ENCODE measurements at regions not wholly inside any gene's neighbourhood (a gene's known extent, or its start where the extent isn't known, plus 50 kb on each side); places are given as distances from the start of the nearest gene placed in this dataset.

- ChIA-PET CTCF (ENCODE audit: partially characterized antibody) (interaction anchor here (0.6 to 3.1 kb wide), 11 partner anchors 9 to 379 kb away, joined by 3 to 14 read pairs (median 3); no protein-coding TSS in a partner anchor), POLR2A (ENCODE audit: partially characterized antibody) (interaction anchor here (1.2 to 1.6 kb wide), 2 partner anchors 22 kb away, joined by 3 to 5 read pairs; no protein-coding TSS in a partner anchor)
- H2AFZ ChIP-seq (ENCODE audit: low read length), result peak overlapping the region; percentile 29; the same call in 1 of the 2 replicates
- TF ChIP-seq BCL11A (IDR thresholded peaks at IDR 0.05; ENCODE audit: low read depth in 2 of 2, low read length in 2 of 2), result no peak
- TF ChIP-seq FOSL1 (IDR thresholded peaks at IDR 0.05; ENCODE audit: insufficient read depth, low read depth, low read length), result no peak
- no peak for TF ChIP-seq ASH2L (IDR thresholded peaks at IDR 0.05; ENCODE audit: low read length)
- TF ChIP-seq ZNF274 (IDR thresholded peaks at IDR 0.05; ENCODE audit: borderline replicate concordance, extremely low read depth, low read length), result no peak
- no peak for TF ChIP-seq RBBP5 (IDR thresholded peaks at IDR 0.05; ENCODE audit: borderline replicate concordance, low read depth, low read length)
- no peak for TF ChIP-seq RFX5 (IDR thresholded peaks at IDR 0.05; ENCODE audit: borderline replicate concordance, low read depth, low read length)
- no peak for TF ChIP-seq CTCF (IDR thresholded peaks at IDR 0.05; ENCODE audit: control extremely low read depth in 1 of 3, insufficient read depth in 1 of 3, low read depth in 1 of 3, low read length in 3 of 3)
- no peak for TF ChIP-seq GABPA (IDR thresholded peaks at IDR 0.05; ENCODE audit: borderline replicate concordance, insufficient read depth, low read length)
- TF ChIP-seq EGR1 (IDR thresholded peaks at IDR 0.05; ENCODE audit: borderline replicate concordance, low read depth, low read length), result no peak
- TF ChIP-seq ATF3 (IDR thresholded peaks at IDR 0.05; ENCODE audit: insufficient read depth, low read depth, low read length), result no peak
Observed at GRCh38 chr2:16127276-16127940, 187.1 kb downstream of the MYCN start.

More at GRCh38 chr2:16127276-16127940, 187.1 kb downstream of the MYCN start:
- no peaks in the 10 kb centered on the region for H3K36me3 ChIP-seq (ENCODE audit: control insufficient read depth in 2 of 4, insufficient read depth in 4 of 4, low read length in 3 of 4)
- H3K4me1 ChIP-seq (replicated peaks in 1 of 4; ENCODE audit: control insufficient read depth in 3 of 4, insufficient read depth in 4 of 4, low read length in 3 of 4), result no peaks in the 10 kb centered on the region; a peak in 2 of 7 replicates
- H3K27me3 ChIP-seq (replicated peaks in 1 of 4; ENCODE audit: control insufficient read depth in 3 of 4, extremely low read depth in 1 of 4, insufficient read depth in 3 of 4, low read length in 3 of 4), result no peaks in the 10 kb centered on the region
- no peak overlapping the region for H2BK20ac ChIP-seq (ENCODE audit: low read length)
- no peak overlapping the region for H3K56ac ChIP-seq (replicated peaks; ENCODE audit: insufficient read length, low read depth, low read length)
- WGBS, 2 experiments (ENCODE audit: extremely low coverage in 1 of 2, insufficient coverage in 1 of 2, insufficient read length in 1 of 2, insufficient replicate concordance in 2 of 2, low coverage in 1 of 2, low lambda C conversion rate in 2 of 2, missing lambda C conversion rate in 1 of 2), result 89% methylated on average over 10 of the region's 10 CpGs; no CpG with 5 or more reads in 1 of the 2 experiments
- no peak overlapping the region for H4K5ac ChIP-seq (ENCODE audit: insufficient read length, low read depth, low read length)
- no peak overlapping the region for H4K91ac ChIP-seq (replicated peaks; ENCODE audit: insufficient read length, low read length)
- no peak overlapping the region for H3K4me2 ChIP-seq (ENCODE audit: insufficient read depth in 1 of 2, low read depth in 2 of 2, low read length in 2 of 2)
- DNase-seq (ENCODE audit: low read depth in 1 of 2, low spot score in 2 of 2), result peak in 1 of 2 experiments; percentile 8
- H2BK15ac ChIP-seq (ENCODE audit: low read length), result no peak overlapping the region
- H3K9ac ChIP-seq (replicated peaks in 1 of 4; ENCODE audit: extremely low read depth in 1 of 4, low read depth in 3 of 4, low read length in 3 of 4), result no peak overlapping the region; a peak in 1 of 7 replicates
- H3K4ac ChIP-seq (replicated peaks; ENCODE audit: insufficient read length, low read depth, low read length), result no peak overlapping the region
- FAIRE-seq, result no peak
- H3K14ac ChIP-seq (ENCODE audit: insufficient read length), result no peak overlapping the region
- H3K23me2 ChIP-seq (ENCODE audit: low read depth, low read length), result peaks cover 2% of the 10 kb centered on the region; the same call in 1 of the 2 replicates
- H2BK5ac ChIP-seq (ENCODE audit: low read depth, low read length), result no peak overlapping the region
- no peaks in the 10 kb centered on the region for H3K79me1 ChIP-seq (ENCODE audit: low read depth, low read length)
- H3K79me2 ChIP-seq (ENCODE audit: control insufficient read depth in 1 of 2, insufficient read depth in 2 of 2, low read length in 2 of 2), result no peaks in the 10 kb centered on the region
- no peaks in the 10 kb centered on the region for H4K20me1 ChIP-seq (replicated peaks in 1 of 2; ENCODE audit: control insufficient read depth in 1 of 2, insufficient read depth in 2 of 2, low read length in 2 of 2)
- H3K4me3 ChIP-seq (ENCODE audit: extremely low read depth in 1 of 4, insufficient read depth in 2 of 4, low read depth in 3 of 4, low read length in 4 of 4), result no peak overlapping the region
- no peak overlapping the region for H2AK5ac ChIP-seq (ENCODE audit: low read depth, low read length)
- no peak overlapping the region for H4K8ac ChIP-seq (ENCODE audit: extremely low read depth, insufficient read depth, low read length)
- H2BK120ac ChIP-seq (replicated peaks; ENCODE audit: low read depth, low read length), result no peak overlapping the region
- no peaks in the 10 kb centered on the region for H3K9me3 ChIP-seq (ENCODE audit: insufficient read depth in 2 of 2, low read depth in 1 of 2, low read length in 1 of 2)
- no peak overlapping the region for H3K18ac ChIP-seq (ENCODE audit: extremely low read depth, low read length)
- no peak overlapping the region for H3K23ac ChIP-seq (ENCODE audit: insufficient read length)
- no peak overlapping the region for H3K27ac ChIP-seq (ENCODE audit: low read depth, low read length)
- no peak overlapping the region for H2BK12ac ChIP-seq (ENCODE audit: low read depth, low read length)

Data from H1 (cell line).